GM18505 (cell line): ENCODE measurements at regions not wholly inside any gene's neighbourhood (a gene's known extent, or its start where the extent isn't known, plus 50 kb on each side); places are given as distances from the start of the nearest gene placed in this dataset.

Experiments used
- ATAC-seq: cut with Tn5 transposase; IDR thresholded peaks from one replicate; pipeline ENCODE4 v1.9.1; 2021; ENCODE audit not compliant: unreplicated experiment
- POLR2A ChIP-seq: IDR thresholded peaks from 4 replicates; pipeline ENCODE4 v1.6.1; 2011; ENCODE audit warnings: borderline replicate concordance; ENCODE audit not compliant: insufficient read depth, insufficient read length; ENCODE audit errors: extremely low read depth

DNA sequence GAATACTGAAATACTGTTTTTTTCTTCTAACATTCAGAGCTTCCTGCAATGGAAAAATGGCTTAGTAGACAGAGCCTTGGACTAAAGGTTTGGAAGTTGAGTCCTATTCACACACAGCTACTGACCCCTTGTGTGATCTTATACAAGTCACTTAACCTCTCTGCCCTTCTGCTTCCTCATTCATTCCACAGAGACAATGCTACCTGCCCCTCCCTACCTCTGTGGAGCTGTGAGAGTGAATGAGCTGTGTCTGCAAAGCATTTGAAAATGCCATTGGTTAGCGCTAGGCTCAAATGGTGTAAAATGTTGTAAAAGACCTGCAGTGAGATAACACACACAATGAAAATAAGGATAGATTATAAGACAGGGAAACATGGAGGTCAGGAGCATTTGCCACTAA is 214.4 kb downstream of the BARHL2 start:
- TF ChIP-seq POLR2A: no peak
- no peak for ATAC-seq

DNA sequence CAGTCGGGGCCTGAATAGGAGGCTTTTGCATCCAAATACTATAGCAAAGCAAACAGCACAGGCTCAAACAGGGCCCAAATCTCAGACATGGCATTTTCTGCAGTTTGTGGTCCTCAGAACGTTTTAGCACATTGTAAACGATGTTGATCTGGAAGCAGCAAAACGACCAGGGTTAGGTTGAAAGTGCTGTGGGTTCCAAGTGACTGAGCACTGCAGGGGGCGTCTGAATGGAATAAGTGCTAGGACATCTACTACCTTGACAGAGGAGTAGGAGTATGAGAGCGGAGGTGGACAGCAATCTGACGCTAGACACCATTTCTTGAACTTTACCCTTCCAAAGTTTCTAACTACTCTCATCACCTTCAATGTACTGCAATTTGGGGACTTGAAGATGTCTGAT is 214.9 kb downstream of the BARHL2 start:
- ATAC-seq: no peak
- no peak for TF ChIP-seq POLR2A

DNA sequence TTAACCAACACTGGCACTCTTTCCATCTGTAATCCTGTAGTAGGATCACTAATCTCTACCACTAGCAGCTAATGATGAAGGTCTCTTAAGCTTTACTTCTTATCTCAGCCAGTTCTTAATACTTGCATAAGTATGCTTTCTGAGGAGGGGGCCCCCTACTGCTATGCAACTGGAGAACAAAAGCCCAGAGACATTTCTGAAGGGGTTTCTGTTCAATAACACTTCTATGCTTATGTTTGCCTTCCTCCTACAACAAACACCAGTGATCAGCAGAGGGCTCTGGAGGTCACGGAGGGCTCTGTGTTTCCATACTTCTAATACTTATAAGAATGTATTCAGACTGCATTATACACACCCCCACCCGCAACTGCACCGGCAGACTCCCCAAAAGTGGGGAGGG is 215.8 kb downstream of the BARHL2 start:
- TF ChIP-seq POLR2A: no peak
- ATAC-seq: no peak

DNA sequence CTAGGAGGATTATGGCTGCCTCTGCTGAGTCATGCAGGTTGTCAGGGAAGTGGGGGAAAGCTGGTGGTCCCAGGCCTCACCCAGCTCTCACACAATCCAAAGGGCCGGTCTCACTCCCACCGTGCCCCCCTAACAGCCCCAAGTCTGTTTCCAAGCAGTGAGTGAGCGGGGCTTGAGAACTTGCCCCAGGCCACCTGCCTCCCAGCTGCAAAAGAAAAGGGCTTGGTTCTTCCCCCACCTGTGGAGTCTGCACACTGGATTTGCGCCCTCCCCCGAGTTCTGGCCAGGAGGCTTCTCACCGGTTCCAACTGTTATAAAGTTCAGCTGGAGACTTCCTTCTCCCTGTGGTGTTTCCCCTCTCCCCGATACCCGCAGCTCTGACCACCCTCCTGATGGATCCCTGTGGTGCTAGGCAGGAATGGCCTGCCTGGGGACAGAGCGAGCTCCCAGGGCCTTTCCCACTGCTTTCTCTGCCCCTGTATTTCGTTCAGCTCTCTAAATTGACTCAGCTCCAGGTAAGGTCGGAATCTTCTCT is 222.3 kb downstream of the BARHL2 start:
- ATAC-seq: no peak
- TF ChIP-seq POLR2A: no peak

DNA sequence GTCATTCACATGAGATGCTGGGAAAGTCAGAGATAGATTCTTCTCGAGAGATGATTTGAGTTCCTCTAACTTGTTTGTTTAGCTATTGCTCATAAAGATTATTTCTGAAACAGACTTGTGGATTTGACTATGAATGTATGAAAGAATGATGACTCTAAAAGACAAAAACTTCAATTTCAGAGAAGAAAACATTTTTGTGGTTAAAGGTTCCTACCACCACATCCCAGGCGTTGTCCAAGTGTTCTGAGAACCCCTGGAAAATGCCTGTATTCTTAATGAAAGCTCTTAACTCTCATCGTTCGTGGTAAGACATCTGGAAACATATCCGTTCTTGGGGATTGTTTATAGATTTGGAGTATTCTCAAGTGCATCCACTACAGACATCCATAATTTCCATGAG is 228.7 kb downstream of the BARHL2 start:
- TF ChIP-seq POLR2A: no peak
- no peak for ATAC-seq

DNA sequence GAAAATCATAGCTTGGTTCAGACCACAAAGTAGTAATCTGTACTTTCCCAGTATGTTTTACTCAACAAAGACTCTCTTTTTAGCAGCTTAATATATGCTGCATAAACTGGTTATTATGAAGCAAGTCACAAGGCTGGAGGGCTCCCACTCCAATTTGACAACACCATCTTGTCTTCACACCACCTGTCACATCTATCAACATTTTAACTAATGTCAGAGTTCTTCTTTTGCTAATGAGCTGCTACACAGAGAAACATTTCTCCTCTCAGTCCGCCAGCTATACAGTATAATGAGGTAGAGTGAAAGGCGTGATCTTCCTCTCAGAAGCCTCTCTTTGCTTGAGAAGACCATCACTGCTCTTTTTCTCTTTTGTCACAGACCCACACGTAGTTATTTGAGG is 230.1 kb downstream of the BARHL2 start:
- TF ChIP-seq POLR2A: no peak
- ATAC-seq: no peak

DNA sequence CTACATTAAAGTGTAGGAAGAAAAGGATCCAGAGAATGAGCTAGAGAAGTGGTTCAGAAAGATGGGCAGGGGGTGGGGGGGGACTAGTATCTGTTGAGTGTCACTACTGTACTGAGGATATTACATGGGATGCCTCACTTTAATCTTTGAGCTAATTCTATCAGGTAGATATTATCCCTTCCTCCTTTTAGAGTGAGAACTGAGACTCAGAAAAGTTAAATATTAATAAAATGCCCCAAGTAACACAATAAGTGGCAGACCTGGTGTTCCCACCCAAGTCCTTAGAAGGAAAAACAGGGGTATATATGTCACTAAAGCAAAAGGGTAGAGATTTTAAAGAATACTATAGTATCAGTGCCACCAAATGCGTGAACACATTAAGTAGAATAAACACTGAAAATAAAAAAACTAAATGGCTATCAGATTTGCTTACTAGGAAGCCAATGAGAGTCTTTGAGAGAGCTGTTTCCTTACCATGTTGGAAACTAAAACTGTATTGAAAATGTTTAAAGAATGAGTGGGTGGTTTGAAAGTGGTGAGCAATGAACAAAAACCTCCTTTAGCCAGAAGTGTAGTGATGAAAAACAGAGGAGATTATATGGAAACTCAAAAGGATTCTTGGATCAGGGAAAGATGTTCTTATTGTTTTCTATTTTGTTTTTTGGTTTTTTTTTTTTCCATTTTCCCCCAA is 230.8 kb downstream of the BARHL2 start:
- ATAC-seq: no peak
- no peak for TF ChIP-seq POLR2A

DNA sequence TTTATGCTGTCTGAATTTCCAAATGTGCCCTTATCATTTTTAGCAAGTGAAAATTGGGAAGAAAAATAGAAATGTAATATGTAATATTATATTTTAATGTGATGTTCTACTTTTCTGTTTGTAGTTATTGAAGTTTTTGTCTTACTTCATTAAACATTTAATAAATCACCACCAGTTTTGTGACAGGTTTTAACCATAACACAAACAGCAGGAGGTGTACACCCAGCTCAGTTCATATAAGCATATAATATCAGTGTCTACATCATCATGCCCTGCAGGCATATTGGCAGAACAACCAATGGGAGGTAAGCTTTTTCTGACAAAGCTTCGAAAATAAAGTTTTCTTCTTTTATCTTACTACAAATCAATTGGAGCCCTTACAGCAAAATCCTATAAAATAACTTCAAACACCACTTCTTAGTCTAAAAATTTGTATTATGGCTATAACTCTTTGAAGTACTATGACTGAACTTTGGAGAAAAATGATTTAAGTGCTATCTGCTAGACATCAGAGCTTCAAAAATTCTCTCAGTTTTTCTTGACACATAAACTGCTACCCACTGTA is 236.7 kb downstream of the BARHL2 start:
- no peak for ATAC-seq
- TF ChIP-seq POLR2A: no peak

DNA sequence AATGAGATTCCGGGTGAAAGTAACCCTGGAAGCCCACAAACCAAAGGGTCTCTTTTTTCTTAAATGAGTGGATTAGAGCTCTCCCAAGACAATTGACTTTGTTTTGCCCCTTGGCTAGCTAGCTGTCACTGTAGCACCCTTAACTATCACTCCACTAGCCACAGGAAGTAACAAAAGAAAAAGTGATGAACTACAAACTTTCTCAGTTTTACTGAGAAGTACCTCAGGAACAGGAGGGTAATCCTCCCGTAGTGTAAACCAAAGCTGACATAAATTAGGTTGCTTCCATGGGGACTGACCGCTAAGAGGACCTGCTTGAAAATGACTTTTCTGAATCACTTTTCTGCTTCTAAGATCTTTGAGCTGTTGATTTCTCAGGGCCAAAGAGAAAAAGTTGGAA is 240.1 kb downstream of the BARHL2 start:
- no peak for ATAC-seq
- no peak for TF ChIP-seq POLR2A

DNA sequence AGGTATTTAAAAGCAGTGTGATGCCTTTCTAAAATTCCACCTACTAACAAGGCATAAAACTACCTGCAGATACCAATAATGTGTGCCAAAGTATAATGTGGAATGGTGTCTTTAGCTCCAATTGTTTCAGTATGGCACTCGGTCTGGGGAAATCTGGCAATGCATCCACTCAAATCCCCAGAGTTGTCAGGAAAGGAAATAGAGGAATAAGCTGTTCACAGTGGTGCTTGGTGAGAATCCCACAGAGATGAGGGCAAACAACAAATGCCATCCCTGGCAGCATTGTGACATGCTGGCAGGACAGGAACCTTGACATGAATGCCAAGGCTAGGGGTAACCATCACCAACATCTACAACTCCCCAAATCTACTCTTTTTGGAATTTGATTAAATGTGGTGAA is 240.7 kb downstream of the BARHL2 start:
- ATAC-seq: no peak
- no peak for TF ChIP-seq POLR2A

DNA sequence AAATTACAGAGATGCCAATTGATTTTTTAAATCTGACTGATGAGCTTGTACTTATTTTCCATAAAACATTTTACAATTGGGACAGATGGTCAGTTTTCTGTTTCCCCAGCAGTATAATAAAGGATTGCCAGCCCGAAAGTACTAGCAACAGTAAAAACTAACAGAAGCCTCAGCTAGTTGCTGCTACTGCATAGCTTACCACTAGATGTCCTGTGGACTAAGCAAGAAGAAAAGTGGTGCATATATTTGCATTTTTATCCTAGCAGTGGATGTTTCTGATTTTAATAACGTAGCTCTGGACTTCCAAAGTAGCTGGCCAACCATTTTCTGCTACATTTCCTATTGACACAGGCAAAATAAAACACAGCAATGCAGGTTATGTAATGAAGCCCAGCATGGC is 241.5 kb downstream of the BARHL2 start:
- ATAC-seq: no peak
- TF ChIP-seq POLR2A: no peak

DNA sequence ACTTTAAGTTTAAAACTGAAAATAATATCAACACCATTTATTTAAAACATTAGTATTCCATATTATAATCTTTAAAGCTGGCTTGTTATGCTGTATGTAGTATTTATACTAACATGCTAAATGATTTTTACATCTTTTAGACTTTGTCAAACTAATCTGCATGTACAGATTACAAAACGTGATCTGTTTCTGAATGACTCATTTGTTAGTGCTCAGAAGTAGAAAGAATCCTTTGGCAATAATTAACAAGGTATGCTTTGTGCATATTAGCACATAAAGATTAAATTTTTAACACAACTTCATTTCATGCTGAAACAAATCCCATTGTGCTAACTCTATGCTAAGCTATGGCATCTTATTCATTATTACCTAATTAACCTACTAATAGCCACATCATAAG is 242.4 kb downstream of the BARHL2 start:
- no peak for ATAC-seq
- TF ChIP-seq POLR2A: no peak

DNA sequence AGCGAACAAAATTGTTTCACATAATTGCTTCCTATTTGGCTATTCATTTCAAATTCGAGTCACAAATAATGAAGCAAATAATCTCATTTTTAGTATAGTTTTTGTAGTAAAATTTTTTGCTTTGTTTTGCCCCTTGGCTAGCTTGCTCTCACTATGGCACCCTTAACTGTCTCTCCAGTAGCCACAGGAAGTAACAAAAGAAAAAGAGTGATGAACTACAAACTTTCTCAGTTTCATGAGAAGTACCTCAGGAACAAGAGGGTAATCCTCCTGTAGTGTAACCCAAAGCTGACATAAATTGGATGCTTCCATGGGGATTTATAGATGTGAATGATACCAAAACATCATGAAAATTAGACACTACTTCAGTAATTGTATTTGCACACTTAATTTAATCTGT is 242.9 kb downstream of the BARHL2 start:
- no peak for ATAC-seq
- no peak for TF ChIP-seq POLR2A

DNA sequence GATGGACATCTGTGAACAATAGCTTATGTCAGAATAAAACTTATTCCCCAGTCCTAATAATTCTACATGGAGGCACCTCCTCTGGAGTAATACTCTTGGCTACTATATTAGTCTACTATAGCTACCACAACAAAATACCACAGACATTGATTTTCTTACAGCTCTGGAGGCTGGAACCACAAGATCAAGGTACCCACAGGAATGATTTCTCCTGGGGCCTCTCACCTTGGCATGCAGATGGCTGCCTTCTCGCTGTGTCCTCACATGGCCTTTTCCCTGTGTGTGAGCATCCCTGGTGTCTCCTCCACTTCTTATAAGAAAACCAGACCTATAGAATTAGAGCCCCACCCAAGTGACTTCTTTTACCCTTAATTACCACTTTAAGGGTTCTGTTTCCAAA is 244.3 kb downstream of the BARHL2 start:
- no peak for TF ChIP-seq POLR2A

More for the DNA sequence above, 244.3 kb downstream of the BARHL2 start:
- ATAC-seq: no peak
